Tibial nerve (tissue), 4 donors: ENCODE measurements at regions not wholly inside any gene's neighbourhood (a gene's known extent, or its start where the extent isn't known, plus 50 kb on each side); places are given as distances from the start of the nearest gene placed in this dataset.

Experiments
- DNase-seq, 2 donors: peaks; one replicate each; pipeline ENCODE4 v3.0.0-alpha.2; 2019; ENCODE audit warnings: low spot score in 2 of 2
- H3K27ac ChIP-seq, 4 donors: fragments of 200-600 bp; sonication (generic) in 3 of 4; one replicate each; pipeline ENCODE4 v1.5.1; 2017 to 2019; ENCODE audit warnings: mild to moderate bottlenecking in 1 of 4
- H3K27me3 ChIP-seq, 2 donors: fragments of 200-600 bp; sonication (generic) in 1 of 2; one replicate each; pipeline versions ENCODE4 v1.5.1 to v1.6.0; 2017 to 2019
- H3K36me3 ChIP-seq, 3 donors: fragments of 200-600 bp; sonication (generic); one replicate each; pipeline ENCODE4 v1.5.1; 2018 to 2019
- H3K4me1 ChIP-seq, 4 donors: fragments of 200-600 bp; sonication (generic) in 3 of 4; one replicate each; pipeline ENCODE4 v1.5.1; 2017 to 2019
- H3K4me3 ChIP-seq, 4 donors: fragments of 200-600 bp; sonication (generic) in 3 of 4; one replicate each; pipeline ENCODE4 v1.5.1; 2017 to 2019; ENCODE audit warnings: mild to moderate bottlenecking in 1 of 4, moderate library complexity in 1 of 4
- H3K9me3 ChIP-seq, 4 donors: fragments of 200-600 bp; sonication (generic) in 3 of 4; one replicate each; pipeline ENCODE4 v1.5.1; 2017 to 2019
- CTCF ChIP-seq, 5 experiments: fragments of 200-600 bp in 3 of 5; fragments of 450-650 bp in 2 of 5; sonication (generic) in 3 of 5; IDR thresholded peaks; one replicate each; pipeline ENCODE4 v1.5.1; 2016 to 2019; ENCODE audit warnings: antibody characterized with exemption in 5 of 5, mild to moderate bottlenecking in 3 of 5, moderate library complexity in 2 of 5
- EP300 ChIP-seq, 2 donors: sonication (generic); formaldehyde crosslinking; IDR thresholded peaks; one replicate each; pipeline ENCODE4 v1.6.1; 2017; ENCODE audit warnings: antibody characterized with exemption in 2 of 2, mild to moderate bottlenecking in 1 of 2
- POLR2A ChIP-seq, 2 donors: fragments of 450-650 bp; IDR thresholded peaks; one replicate each; pipeline ENCODE4 v1.6.1; 2017; ENCODE audit warnings: antibody characterized with exemption in 2 of 2, mild to moderate bottlenecking in 2 of 2, moderate library complexity in 2 of 2
- WGBS, 2 donors: methylation state at CpG; one replicate each; pipeline ENCODE4 v1.1.5; 2018; 5-methylcytosine and 5-hydroxymethylcytosine counted together

GRCh38 chr3:176951144-176951543 lies 246.1 kb downstream of the TBL1XR1 start:
- H3K4me3 ChIP-seq, result no peak overlapping the region
- no peaks in the 10 kb centered on the region for H3K27me3 ChIP-seq
- no peak for DNase-seq
- WGBS, 2 donors, result 86 to 87% methylated on average over 3 of the region's 3 CpGs
- no peak overlapping the region for H3K27ac ChIP-seq
- no peaks in the 10 kb centered on the region for H3K36me3 ChIP-seq
- H3K4me1 ChIP-seq, result peaks cover 0 to 4% (median 0%) of the 10 kb centered on the region in 4 donors
- no peaks in the 10 kb centered on the region for H3K9me3 ChIP-seq
- TF ChIP-seq POLR2A (IDR thresholded peaks at IDR 0.05), result no peak
- no peak for TF ChIP-seq EP300 (IDR thresholded peaks at IDR 0.05)
- no peak for TF ChIP-seq CTCF (IDR thresholded peaks at IDR 0.05)

GRCh38 chr3:176950743-176951142 lies 246.5 kb downstream of the TBL1XR1 start:
- H3K27ac ChIP-seq, result no peak overlapping the region
- H3K9me3 ChIP-seq, result no peaks in the 10 kb centered on the region
- 83% methylated on average over 3 of the region's 3 CpGs for WGBS, 2 donors
- no peak for TF ChIP-seq POLR2A (IDR thresholded peaks at IDR 0.05)
- TF ChIP-seq EP300 (IDR thresholded peaks at IDR 0.05), result no peak
- no peak for DNase-seq
- H3K4me3 ChIP-seq, result no peak overlapping the region
- H3K4me1 ChIP-seq, result peaks cover 0 to 4% (median 0%) of the 10 kb centered on the region in 4 donors
- H3K27me3 ChIP-seq, result no peaks in the 10 kb centered on the region
- no peaks in the 10 kb centered on the region for H3K36me3 ChIP-seq

GRCh38 chr3:176948151-176948550 lies 249.1 kb downstream of the TBL1XR1 start:
- Histone ChIP-seq H3K27ac (no peak overlapping the region), H3K9me3 (no peaks in the 10 kb centered on the region), H3K4me1 (no peaks in the 10 kb centered on the region), H3K27me3 (no peaks in the 10 kb centered on the region), H3K36me3 (no peaks in the 10 kb centered on the region), H3K4me3 (no peak overlapping the region)
- no peak for TF ChIP-seq CTCF (IDR thresholded peaks at IDR 0.05)
- TF ChIP-seq EP300 (IDR thresholded peaks at IDR 0.05), result no peak
- no peak for TF ChIP-seq POLR2A (IDR thresholded peaks at IDR 0.05)
- DNase-seq, result no peak
- 78 to 79% methylated on average over 2 of the region's 2 CpGs for WGBS, 2 donors

GRCh38 chr3:176946202-176946601 lies 251.1 kb downstream of the TBL1XR1 start:
- DNase-seq, result no peak
- 90 to 94% methylated on average over 9 of the region's 9 CpGs for WGBS, 2 donors
- H3K27me3 ChIP-seq, result no peaks in the 10 kb centered on the region
- H3K9me3 ChIP-seq, result no peaks in the 10 kb centered on the region
- H3K36me3 ChIP-seq, result no peaks in the 10 kb centered on the region
- no peak overlapping the region for H3K27ac ChIP-seq
- no peak for TF ChIP-seq EP300 (IDR thresholded peaks at IDR 0.05)
- no peak for TF ChIP-seq CTCF (IDR thresholded peaks at IDR 0.05)
- TF ChIP-seq POLR2A (IDR thresholded peaks at IDR 0.05), result no peak
- no peaks in the 10 kb centered on the region for H3K4me1 ChIP-seq
- H3K4me3 ChIP-seq, result no peak overlapping the region

GRCh38 chr3:176942305-176942704 lies 255.0 kb downstream of the TBL1XR1 start:
- 47 to 71% methylated on average over 1 of the region's 1 CpG for WGBS, 2 donors

More at GRCh38 chr3:176942305-176942704, 255.0 kb downstream of the TBL1XR1 start:
- peaks cover 0 to 7% (median 0%) of the 10 kb centered on the region in 4 donors for H3K4me1 ChIP-seq
- no peaks in the 10 kb centered on the region for H3K36me3 ChIP-seq
- H3K27ac ChIP-seq, result peak overlapping the region in 1 of 4 donors; percentile 26
- TF ChIP-seq CTCF (IDR thresholded peaks at IDR 0.05), result no peak
- TF ChIP-seq EP300 (IDR thresholded peaks at IDR 0.05), result no peak
- no peak for TF ChIP-seq POLR2A (IDR thresholded peaks at IDR 0.05)
- no peak overlapping the region for H3K4me3 ChIP-seq
- DNase-seq, result no peak
- no peaks in the 10 kb centered on the region for H3K9me3 ChIP-seq
- no peaks in the 10 kb centered on the region for H3K27me3 ChIP-seq
